ENCODE measurements at regions not wholly inside any gene's neighbourhood (a gene's known extent, or its start where the extent isn't known, plus 50 kb on each side); places are given as distances from the start of the nearest gene placed in this dataset.

DNA sequence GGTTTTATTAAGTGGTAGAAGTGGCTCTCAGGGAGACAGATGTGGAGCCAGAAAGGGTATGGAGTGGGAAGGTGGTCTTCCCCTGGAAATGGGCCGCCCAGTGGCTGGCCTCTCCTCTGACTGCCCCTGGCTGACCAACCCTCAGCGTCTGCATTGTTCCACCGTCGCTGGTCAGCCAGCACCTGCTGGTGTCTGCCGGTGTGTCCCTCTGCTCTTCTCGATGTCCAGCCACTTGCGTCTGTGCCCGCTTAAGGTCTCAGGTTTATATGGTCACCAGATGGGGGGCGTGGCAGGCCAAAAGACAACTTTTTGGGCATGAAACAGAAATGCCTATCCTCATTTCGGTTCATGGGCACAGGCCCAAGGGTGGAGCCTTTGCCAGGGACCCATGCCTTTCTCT, 1221.5 kb downstream of the JRKL start:
- TF ChIP-seq CTCF (IDR thresholded peaks at IDR 0.05) = no peak
- no peak for TF ChIP-seq POLR2A (IDR thresholded peaks at IDR 0.05)
